ENCODE measurements at regions not wholly inside any gene's neighbourhood (a gene's known extent, or its start where the extent isn't known, plus 50 kb on each side); places are given as distances from the start of the nearest gene placed in this dataset.
"Not testable (repeated sequence)": the region's sequence is repeated elsewhere in the genome, so short reads cannot be mapped to it uniquely, and the experiment has no call there.

DNA sequence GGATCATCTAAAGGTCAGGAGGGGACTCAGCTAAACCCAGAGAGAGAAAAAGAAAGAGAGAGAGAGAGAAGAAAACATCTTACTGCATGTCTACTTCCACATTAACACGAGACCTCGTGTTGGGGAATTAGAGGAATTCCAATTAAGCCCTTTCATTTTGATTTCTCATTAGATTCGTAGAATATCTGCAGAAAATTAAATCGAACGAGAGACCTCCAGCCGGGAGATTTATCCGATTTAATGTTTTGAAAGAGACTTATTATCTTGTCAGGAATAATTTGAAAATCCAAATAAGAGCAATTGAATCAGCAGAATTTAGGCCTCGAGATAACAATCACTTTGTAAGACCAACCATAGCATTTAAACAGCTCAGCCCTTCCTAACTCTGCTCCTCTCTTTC, 175.6 kb downstream of the ABCC12 start:
- H3K36me3 ChIP-seq (ENCODE audit: control insufficient read depth in 1 of 2, insufficient read depth in 2 of 2, low read length in 2 of 2), result no peaks in the 10 kb centered on the region
- H3K27me3 ChIP-seq (ENCODE audit: low read depth, low read length), result no peaks in the 10 kb centered on the region
- no peak overlapping the region for H3K27ac ChIP-seq (ENCODE audit: low read length)
- H3K4me3 ChIP-seq (ENCODE audit: low read depth in 1 of 2, low read length in 2 of 2), result no peak overlapping the region
- H3K4me1 ChIP-seq (ENCODE audit: control insufficient read depth in 1 of 2, insufficient read depth in 2 of 2, low read length in 2 of 2), result no peaks in the 10 kb centered on the region
- H3K9me3 ChIP-seq (ENCODE audit: control insufficient read depth in 1 of 2, low read length in 2 of 2), result no peaks in the 10 kb centered on the region

DNA sequence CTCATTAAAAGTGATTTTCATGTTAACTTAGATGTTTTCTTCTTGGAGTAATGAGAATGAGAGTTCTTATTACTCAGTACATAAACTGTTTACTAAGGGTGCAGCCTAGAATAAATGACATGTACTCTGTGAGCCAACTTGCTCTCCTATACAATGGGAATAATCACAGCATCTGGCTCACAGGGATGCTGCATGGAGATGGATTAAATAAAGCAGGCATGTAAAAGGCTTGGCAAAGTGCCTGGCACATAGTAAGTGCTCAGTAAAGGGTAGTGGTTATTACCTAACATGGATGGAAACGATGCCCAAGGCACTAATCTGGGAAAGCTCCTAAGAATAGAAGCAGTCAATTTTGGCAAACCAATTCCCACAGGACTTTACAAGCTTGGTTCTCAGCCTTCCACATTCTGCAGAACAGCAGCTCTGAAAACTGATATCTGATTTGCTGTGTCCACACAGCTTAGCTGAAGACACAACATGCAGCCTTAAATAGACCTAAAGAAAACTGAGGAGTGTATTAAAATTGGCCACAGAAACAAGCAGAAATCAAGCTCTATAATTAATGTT, 176.1 kb downstream of the ABCC12 start:
- H3K4me3 ChIP-seq (ENCODE audit: low read depth in 1 of 2, low read length in 2 of 2), result no peak overlapping the region
- no peaks in the 10 kb centered on the region for H3K4me1 ChIP-seq (ENCODE audit: control insufficient read depth in 1 of 2, insufficient read depth in 2 of 2, low read length in 2 of 2)
- no peaks in the 10 kb centered on the region for H3K27me3 ChIP-seq (ENCODE audit: low read depth, low read length)
- no peaks in the 10 kb centered on the region for H3K9me3 ChIP-seq (ENCODE audit: control insufficient read depth in 1 of 2, low read length in 2 of 2)
- no peak overlapping the region for H3K27ac ChIP-seq (ENCODE audit: low read length)
- no peaks in the 10 kb centered on the region for H3K36me3 ChIP-seq (ENCODE audit: control insufficient read depth in 1 of 2, insufficient read depth in 2 of 2, low read length in 2 of 2)

DNA sequence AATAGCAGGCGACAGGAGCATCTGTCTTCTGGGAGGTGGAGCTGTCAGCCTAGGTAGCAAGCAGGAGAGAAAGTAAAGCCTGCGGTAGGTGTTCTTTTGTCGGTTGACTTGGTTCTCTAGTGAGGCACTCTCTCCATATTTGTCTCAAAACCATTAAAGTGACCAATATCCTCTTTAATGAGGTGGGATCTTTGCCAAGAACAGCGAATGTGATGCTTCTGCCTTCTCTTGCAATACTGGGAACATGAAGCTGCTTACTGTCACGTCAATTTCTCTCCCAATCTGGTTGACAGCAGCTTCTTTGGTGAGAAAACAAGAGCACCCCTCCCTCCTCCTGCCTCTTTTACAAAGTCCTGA, 176.7 kb downstream of the ABCC12 start:
- H3K9me3 ChIP-seq (ENCODE audit: control insufficient read depth in 1 of 2, low read length in 2 of 2), result no peaks in the 10 kb centered on the region
- no peaks in the 10 kb centered on the region for H3K36me3 ChIP-seq (ENCODE audit: control insufficient read depth in 1 of 2, insufficient read depth in 2 of 2, low read length in 2 of 2)
- no peaks in the 10 kb centered on the region for H3K27me3 ChIP-seq (ENCODE audit: low read depth, low read length)
- no peak overlapping the region for H3K4me3 ChIP-seq (ENCODE audit: low read depth in 1 of 2, low read length in 2 of 2)
- no peaks in the 10 kb centered on the region for H3K4me1 ChIP-seq (ENCODE audit: control insufficient read depth in 1 of 2, insufficient read depth in 2 of 2, low read length in 2 of 2)
- no peak overlapping the region for H3K27ac ChIP-seq (ENCODE audit: low read length)

DNA sequence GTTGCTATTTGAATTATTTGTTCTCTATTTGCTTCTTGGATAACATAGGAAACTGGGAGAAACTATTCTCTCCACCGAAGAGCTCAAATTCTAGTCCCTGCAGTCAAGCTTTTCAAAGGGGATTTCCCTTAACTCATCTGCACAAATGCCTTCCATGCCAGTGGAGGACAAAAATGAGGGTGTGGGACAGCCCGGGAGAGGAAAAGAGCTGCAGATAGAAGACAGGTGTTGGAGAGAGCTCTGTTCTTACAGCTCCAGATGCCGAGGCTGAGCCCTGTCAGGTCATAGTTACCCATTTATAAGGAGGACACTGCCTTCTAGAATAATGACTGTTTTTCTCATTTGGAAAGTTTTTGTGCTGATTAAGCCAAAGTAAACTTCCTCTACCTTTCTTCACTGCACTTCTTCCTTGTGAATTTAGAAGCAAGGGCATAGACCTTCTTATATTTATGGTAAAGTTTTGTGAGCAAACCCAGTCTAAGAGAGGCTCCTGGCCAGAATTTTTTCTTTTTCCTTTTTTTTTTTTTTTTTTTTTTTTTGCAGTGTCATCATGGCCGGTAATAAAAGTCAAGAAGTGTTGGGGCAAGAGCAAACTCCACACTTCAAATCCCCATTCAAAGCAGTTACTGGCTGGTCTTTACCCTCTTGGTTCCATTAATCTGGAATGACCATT, 177.2 kb downstream of the ABCC12 start:
- H3K4me1 ChIP-seq (ENCODE audit: control insufficient read depth in 1 of 2, insufficient read depth in 2 of 2, low read length in 2 of 2), result no peaks in the 10 kb centered on the region
- H3K4me3 ChIP-seq (ENCODE audit: low read depth in 1 of 2, low read length in 2 of 2), result no peak overlapping the region
- no peaks in the 10 kb centered on the region for H3K36me3 ChIP-seq (ENCODE audit: control insufficient read depth in 1 of 2, insufficient read depth in 2 of 2, low read length in 2 of 2)
- no peaks in the 10 kb centered on the region for H3K27me3 ChIP-seq (ENCODE audit: low read depth, low read length)
- H3K9me3 ChIP-seq (ENCODE audit: control insufficient read depth in 1 of 2, low read length in 2 of 2), result no peaks in the 10 kb centered on the region
- no peak overlapping the region for H3K27ac ChIP-seq (ENCODE audit: low read length)

DNA sequence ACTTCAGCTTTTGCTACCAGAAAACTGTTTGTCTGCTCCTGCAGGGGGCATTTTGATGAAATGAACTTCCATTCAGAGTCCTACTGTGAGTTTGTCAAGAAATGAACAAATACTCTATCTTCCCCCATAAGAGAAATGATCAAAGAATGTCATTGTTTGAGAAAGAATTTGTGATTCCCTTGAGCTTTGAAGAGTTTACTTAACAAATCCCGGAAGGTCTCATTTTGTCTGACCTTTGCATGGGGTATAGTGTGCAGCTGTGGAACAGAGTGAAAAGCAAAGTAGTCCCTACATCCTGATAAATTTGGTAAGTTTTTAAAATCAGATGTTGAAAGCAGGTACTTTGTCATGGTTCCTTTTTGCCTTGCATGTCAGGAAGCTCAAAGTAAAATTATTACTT, 178.0 kb downstream of the ABCC12 start:
- no peaks in the 10 kb centered on the region for H3K4me1 ChIP-seq (ENCODE audit: control insufficient read depth in 1 of 2, insufficient read depth in 2 of 2, low read length in 2 of 2)
- no peaks in the 10 kb centered on the region for H3K36me3 ChIP-seq (ENCODE audit: control insufficient read depth in 1 of 2, insufficient read depth in 2 of 2, low read length in 2 of 2)
- no peak overlapping the region for H3K4me3 ChIP-seq (ENCODE audit: low read depth in 1 of 2, low read length in 2 of 2)
- H3K27ac ChIP-seq (ENCODE audit: low read length), result no peak overlapping the region
- H3K9me3 ChIP-seq (ENCODE audit: control insufficient read depth in 1 of 2, low read length in 2 of 2), result no peaks in the 10 kb centered on the region
- no peaks in the 10 kb centered on the region for H3K27me3 ChIP-seq (ENCODE audit: low read depth, low read length)

DNA sequence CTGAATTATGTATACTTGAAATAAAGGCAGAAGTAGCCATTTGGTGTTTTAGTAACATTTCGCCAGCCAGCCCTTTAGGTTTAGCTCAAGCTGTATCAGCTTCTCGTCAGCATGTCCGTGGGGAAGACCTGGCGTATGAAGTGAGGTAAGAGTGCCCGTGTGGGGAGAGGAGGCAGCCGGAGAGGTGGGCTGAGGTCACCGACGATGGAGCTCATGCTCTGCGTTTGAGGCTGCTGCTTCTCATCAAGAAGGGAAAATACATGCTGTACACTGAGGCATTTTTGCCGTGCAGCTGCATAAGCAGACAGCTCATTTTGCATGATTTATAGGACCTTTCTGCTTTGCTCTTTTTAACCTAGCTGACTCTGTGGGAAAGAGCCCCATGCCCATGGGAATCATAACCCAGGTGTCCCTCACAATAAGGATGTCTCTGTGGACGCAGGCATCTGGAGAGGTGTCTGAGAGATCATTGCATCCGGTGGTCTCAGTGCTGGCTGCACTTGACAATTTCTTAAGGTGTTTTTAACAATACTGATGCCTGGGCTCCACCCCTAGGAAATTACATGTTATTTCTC, 179.1 kb downstream of the ABCC12 start:
- Histone ChIP-seq H3K36me3 (ENCODE audit: control insufficient read depth in 1 of 2, insufficient read depth in 2 of 2, low read length in 2 of 2) (no peaks in the 10 kb centered on the region), H3K4me1 (ENCODE audit: control insufficient read depth in 1 of 2, insufficient read depth in 2 of 2, low read length in 2 of 2) (no peaks in the 10 kb centered on the region), H3K9me3 (ENCODE audit: control insufficient read depth in 1 of 2, low read length in 2 of 2) (no peaks in the 10 kb centered on the region), H3K27ac (ENCODE audit: low read length) (no peak overlapping the region), H3K4me3 (ENCODE audit: low read depth in 1 of 2, low read length in 2 of 2) (no peak overlapping the region), H3K27me3 (ENCODE audit: low read depth, low read length) (no peaks in the 10 kb centered on the region)

DNA sequence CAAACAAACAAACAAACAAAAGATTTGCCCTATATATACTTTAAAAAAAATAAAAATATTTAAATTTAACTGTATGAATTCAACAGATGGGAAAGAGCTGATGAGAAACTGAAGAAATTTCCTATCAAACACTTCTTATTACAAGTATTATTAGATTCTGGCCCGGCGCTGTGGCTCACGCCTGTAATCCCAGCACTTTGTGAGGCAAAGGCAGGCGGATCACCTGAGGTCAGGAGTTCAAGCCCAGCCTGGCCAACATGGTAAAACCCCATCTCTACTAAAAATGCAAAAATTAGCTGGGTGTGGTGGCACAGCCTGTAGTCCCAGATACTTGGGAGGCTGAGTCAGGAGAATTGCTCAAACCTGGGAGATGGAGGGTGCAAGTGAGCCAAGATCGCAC, 180.8 kb downstream of the ABCC12 start:
- not testable (repeated sequence) for H3K4me1 ChIP-seq (ENCODE audit: control insufficient read depth in 1 of 2, insufficient read depth in 2 of 2, low read length in 2 of 2); H3K36me3 ChIP-seq (ENCODE audit: control insufficient read depth in 1 of 2, insufficient read depth in 2 of 2, low read length in 2 of 2); H3K27me3 ChIP-seq (ENCODE audit: low read depth, low read length)

DNA sequence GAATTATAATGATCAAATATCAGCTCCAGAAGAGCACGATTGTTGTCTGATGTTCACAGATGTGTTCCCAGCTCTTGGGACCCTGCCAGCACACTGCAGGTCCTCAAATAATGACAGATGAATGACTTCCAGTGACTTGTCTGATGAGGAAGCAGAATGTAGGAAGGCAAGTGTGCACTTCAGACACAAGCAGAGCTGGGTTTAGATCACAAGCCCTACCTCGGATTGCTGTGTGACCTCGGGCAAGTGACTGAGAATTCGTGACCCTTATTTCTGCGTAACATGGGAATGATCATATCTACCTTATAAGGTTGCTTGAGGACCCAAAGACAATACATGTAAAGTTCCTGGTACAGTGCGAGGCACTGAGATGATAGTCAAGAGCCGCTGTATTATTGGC, 182.2 kb downstream of the ABCC12 start:
- H3K27ac ChIP-seq (ENCODE audit: low read length), result no peak overlapping the region
- H3K4me3 ChIP-seq (ENCODE audit: low read depth in 1 of 2, low read length in 2 of 2), result no peak overlapping the region
- H3K4me1 ChIP-seq (ENCODE audit: control insufficient read depth in 1 of 2, insufficient read depth in 2 of 2, low read length in 2 of 2), result no peaks in the 10 kb centered on the region
- H3K27me3 ChIP-seq (ENCODE audit: low read depth, low read length), result no peaks in the 10 kb centered on the region
- H3K9me3 ChIP-seq (ENCODE audit: control insufficient read depth in 1 of 2, low read length in 2 of 2), result no peaks in the 10 kb centered on the region
- no peaks in the 10 kb centered on the region for H3K36me3 ChIP-seq (ENCODE audit: control insufficient read depth in 1 of 2, insufficient read depth in 2 of 2, low read length in 2 of 2)

More for the DNA sequence above, 180.8 kb downstream of the ABCC12 start:
- not testable (repeated sequence) for H3K9me3 ChIP-seq (ENCODE audit: control insufficient read depth in 1 of 2, low read length in 2 of 2); H3K27ac ChIP-seq (ENCODE audit: low read length); H3K4me3 ChIP-seq (ENCODE audit: low read depth in 1 of 2, low read length in 2 of 2)

DNA sequence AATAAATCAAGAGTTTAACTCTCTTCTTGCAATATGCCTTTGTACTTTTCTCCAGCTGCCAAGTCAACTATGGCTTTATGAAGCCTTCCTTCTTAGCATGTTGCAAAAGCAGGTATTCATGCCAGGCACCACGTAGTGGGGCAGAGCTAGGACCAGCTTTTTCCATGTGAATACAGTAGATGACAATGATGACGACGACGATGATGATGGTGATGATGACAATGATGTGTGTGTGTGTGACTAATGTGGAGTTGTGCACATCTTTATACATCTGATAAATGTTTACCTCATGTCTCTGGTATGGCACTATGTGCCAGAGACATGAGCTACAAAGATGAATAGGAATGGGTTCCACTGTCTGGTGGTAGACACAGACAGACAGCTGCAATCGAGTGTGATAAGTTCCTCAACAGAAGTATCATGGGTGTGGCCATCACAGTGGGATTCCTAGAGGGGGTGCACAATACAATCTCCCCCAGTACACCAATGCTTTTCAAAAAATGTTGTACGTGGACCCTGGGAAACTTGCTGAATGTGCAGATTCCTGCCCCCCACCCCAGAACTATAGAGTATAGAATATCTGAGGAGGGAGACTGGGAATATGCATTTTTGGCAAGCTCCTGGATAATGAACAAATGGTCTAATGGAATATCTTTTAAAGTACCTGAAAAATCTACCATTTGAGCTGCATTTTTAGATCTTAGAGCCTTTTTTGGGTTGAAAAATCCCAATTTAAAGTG, 183.4 kb downstream of the ABCC12 start:
- Histone ChIP-seq H3K4me1 (ENCODE audit: control insufficient read depth in 1 of 2, insufficient read depth in 2 of 2, low read length in 2 of 2) (no peaks in the 10 kb centered on the region), H3K27ac (ENCODE audit: low read length) (no peak overlapping the region), H3K9me3 (ENCODE audit: control insufficient read depth in 1 of 2, low read length in 2 of 2) (no peaks in the 10 kb centered on the region), H3K4me3 (ENCODE audit: low read depth in 1 of 2, low read length in 2 of 2) (no peak overlapping the region), H3K27me3 (ENCODE audit: low read depth, low read length) (no peaks in the 10 kb centered on the region), H3K36me3 (ENCODE audit: control insufficient read depth in 1 of 2, insufficient read depth in 2 of 2, low read length in 2 of 2) (no peaks in the 10 kb centered on the region)

DNA sequence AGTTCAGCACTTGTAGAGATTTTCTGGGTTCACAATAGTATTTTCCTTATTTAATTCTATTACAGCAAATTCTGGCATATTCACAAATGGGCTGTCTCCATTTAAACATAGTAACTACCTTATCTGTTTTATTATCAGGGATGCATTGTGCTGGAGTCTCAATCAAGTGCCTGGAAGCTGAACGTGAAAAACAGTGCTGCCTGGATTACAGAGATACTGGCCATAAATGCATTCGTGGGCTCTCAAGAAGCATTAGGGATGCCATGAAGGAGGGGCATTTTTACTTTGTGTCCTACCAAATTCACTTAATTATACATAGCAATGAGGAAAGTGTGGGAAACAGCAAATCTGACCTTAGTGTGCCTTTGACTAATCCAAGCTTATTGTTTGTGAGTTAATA, 184.6 kb downstream of the ABCC12 start:
- Histone ChIP-seq H3K9me3 (ENCODE audit: control insufficient read depth in 1 of 2, low read length in 2 of 2) (no peaks in the 10 kb centered on the region), H3K4me1 (ENCODE audit: control insufficient read depth in 1 of 2, insufficient read depth in 2 of 2, low read length in 2 of 2) (no peaks in the 10 kb centered on the region), H3K27ac (ENCODE audit: low read length) (no peak overlapping the region), H3K4me3 (ENCODE audit: low read depth in 1 of 2, low read length in 2 of 2) (no peak overlapping the region), H3K27me3 (ENCODE audit: low read depth, low read length) (no peaks in the 10 kb centered on the region), H3K36me3 (ENCODE audit: control insufficient read depth in 1 of 2, insufficient read depth in 2 of 2, low read length in 2 of 2) (no peaks in the 10 kb centered on the region)

DNA sequence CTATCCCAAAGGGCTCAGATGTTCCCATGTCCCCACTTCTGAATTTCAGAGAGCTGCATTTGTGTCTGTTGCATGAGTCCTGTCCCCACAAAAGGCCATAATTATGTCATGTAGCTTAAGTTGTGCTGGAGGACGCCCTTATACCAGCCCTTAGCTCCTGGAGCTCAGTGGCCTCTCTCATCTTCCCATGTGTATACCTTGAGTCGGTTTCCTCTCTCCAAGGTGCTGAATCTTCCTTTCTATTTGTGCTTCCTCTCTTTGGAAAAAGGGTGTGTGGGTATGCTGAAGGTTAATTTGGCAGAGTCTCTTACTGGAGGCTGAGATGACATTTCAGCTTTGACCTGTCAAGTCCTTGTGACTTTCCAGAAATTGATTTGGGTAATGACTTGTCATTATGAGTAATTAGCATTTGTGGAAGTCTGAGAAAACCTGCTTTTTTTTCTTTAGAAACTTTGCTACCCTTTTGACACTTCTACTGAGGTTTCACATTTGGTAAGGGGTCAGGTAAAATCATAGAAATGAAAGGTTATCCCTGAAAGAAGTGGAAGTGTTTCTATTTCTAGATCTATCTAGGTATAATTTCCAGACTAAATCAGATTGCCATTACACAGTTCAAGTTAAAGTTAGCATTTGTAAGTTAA, 185.4 kb downstream of the ABCC12 start:
- Histone ChIP-seq H3K4me3 (ENCODE audit: low read depth in 1 of 2, low read length in 2 of 2) (no peak overlapping the region), H3K27me3 (ENCODE audit: low read depth, low read length) (no peaks in the 10 kb centered on the region), H3K36me3 (ENCODE audit: control insufficient read depth in 1 of 2, insufficient read depth in 2 of 2, low read length in 2 of 2) (no peaks in the 10 kb centered on the region), H3K27ac (ENCODE audit: low read length) (no peak overlapping the region), H3K4me1 (ENCODE audit: control insufficient read depth in 1 of 2, insufficient read depth in 2 of 2, low read length in 2 of 2) (no peaks in the 10 kb centered on the region), H3K9me3 (ENCODE audit: control insufficient read depth in 1 of 2, low read length in 2 of 2) (no peaks in the 10 kb centered on the region)

Measured in muscle layer of duodenum (tissue), 2 donors.